GM21619 (cell line): ENCODE measurements at regions not wholly inside any gene's neighbourhood (a gene's known extent, or its start where the extent isn't known, plus 50 kb on each side); places are given as distances from the start of the nearest gene placed in this dataset.

Source experiments
- ATAC-seq: cut with Tn5 transposase; IDR thresholded peaks from one replicate; pipeline ENCODE4 v1.9.1; 2021; ENCODE audit not compliant: unreplicated experiment

DNA sequence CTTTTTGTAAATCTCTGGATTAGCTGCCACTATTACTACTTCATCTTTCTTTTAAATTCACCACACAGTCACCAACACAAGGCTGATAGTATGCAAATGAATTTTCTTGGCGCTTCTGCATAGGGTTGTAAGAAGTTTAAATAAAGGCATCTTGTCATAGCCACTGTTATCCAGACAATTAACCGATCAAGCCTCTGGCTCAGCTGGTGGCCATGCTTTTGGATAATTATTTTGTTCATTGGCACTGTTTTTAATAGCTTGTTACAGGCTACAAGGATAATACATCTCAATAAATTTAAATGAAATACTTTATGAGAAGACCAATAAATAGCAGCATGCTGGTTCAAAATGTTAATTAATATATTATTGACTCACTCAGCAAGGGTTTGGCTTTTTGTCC, 1261.0 kb downstream of the FAM181B start:
- ATAC-seq: no peak

DNA sequence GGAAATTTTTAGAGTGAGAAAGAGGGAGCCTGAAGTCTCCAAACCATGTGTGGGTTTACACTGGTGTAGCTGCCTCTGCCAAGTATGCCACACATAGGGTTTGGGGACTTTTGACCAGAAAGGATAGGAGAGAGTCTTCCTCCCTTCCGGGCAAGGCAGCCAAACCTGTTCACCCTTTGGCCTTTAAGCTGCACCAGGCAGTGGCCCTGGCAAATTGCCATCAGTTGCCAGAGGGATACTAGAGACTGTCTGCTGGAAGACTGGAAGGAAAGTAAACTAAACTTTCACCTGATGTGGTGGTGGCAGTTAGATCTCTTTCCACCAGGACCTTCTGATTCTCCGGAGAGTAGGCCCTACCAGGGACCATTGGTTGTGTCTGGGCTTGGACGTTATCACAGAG, 1263.2 kb downstream of the FAM181B start:
- ATAC-seq: no peak

DNA sequence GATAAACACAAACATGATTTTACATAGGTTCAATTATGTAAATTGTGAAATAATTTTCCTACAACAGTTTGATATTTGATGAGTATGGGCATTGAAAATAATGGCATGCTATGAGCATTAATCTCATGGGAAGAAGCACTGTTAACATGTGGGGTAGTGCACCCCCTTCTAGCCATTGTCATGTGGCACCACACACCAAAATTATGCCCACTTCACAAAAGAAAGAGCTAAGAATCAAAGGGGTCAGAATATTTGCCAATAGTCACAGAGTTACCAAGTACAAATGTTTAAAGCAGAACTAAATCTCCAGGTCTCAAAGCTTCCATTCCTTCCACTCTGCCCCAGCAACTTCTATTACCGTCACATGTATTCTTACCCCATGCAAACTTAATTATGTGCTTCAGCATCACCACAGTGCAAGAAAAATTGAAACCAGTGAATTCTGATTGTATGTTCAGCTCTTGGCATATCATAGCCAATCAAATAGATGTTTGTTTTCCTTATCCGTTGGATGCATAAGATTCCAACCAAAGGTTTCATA, 1273.8 kb downstream of the FAM181B start:
- no peak for ATAC-seq

DNA sequence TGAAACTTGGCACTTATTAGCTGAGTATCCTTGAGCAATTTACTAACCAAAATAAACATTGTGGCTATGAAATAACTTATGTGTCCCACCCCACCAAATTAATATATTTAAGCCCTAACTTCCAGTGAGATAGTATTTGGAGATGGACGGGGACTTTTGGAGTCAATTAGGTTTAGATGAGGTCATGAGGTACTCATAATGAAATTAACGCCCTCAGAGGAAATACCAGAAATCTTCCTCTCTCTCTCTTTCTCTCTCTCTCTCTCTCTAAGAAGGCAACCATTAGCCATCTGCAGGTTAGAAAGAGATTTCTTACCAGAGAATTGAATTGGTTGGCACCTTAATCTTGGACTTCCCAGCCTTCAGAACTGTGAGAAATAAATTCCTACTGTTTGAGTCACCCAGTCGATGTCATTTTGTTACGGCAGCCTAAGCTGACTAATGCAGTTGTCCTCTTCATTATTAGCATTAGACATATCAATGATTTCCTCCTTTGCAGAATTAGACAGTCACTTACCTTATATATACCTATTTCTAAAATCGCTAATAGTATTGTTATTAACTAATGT, 1284.0 kb downstream of the FAM181B start:
- no peak for ATAC-seq

DNA sequence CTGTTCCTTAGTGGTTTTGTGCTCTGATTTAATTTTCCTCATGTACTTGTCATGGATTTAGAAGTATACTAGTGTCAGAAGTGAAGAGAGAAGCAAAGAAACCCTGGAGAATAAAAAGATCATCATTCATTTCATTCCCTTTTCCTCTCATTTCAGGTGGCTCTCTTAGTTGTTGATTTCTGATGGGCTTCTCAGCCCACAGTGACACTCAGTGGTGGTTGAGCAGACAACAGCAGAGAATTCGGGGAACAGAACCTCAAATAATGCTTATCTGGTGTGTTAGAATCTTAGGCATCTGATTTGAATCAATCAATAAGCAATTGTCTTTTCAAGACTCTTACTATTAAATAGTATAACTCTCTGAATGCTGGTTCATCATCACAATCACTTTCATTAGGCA, 1289.4 kb downstream of the FAM181B start:
- ATAC-seq: no peak

DNA sequence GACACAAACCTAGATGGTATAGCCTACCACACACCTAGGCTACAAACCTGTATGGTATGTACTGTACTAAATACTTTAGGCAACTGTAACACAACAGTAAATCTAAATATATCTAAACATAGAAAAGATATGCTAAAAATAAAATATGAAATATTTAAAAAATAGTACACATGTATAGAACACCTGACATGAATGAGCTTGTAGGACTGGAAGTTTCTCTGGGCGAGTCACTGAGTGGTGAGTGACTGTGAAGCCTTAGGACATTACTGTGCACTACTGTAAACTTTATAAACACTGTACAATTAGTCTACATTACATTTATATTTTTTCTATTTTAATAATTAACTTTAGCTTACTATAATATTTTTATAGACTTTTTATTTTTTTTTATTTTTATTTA, 1301.3 kb downstream of the FAM181B start:
- no peak for ATAC-seq

DNA sequence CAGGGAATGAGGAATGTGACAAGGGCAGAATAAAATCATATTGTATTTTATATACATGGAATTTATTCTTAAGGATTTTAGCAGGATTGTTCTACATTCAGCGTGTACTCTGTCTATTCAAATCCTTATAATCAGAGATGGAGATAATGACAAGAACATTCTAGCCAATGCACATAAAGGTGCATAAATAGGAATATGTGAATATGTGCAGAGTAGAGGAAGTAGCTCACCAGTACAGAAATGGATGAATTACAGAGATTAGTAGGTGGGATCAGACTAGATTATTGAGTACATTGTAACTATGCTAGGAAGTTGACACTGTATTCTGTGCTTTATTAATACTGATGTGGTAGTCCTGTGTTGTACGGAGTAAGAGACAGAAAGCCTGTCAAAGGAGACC, 1308.8 kb downstream of the FAM181B start:
- no peak for ATAC-seq

DNA sequence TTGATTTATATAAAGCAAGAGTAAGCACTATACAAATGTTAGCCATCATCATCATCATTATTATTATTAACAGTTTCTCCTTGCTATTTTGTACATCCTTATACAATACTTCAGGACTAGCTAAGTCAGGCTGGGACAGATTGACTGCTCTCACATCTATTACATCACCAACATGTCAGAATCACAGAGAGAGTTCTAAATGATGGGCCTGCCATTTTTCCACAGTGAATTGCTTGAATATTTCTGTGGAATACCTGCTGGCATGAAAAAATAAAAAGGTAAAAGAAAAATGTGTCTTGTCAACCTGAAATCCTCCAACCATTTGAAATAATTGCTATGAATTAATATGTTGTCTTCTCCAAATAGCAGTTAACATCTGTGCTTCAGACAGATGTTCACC, 1311.3 kb downstream of the FAM181B start:
- ATAC-seq: no peak

DNA sequence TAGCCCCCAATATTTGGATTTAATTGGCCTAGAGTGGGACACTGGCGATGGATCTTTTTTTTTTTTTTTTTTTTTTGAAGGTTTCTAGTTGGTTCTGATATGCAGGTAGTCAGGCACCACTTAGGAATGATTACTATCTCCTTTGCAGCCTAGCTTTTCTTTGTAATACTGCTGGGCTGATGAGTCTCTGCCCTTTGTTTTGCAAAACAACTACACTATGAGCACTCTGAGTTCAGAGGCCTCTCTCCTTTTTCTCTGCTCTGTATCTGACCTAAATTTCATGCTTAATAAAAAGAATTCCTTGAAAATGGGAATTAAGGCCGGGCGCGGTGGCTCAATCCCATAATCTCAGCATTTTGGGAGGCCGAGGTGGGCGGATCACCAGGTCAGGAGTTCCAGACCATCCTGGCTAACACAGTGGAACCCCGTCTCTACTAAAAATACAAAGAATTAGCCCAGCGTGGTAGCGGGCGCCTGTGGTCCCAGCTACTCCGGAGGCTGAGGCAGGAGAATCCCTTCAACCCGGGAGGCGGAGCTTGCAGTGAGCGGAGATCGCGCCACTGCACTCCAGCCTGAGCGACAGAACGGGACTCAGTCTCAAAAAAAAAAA, 1312.3 kb downstream of the FAM181B start:
- ATAC-seq: no peak

DNA sequence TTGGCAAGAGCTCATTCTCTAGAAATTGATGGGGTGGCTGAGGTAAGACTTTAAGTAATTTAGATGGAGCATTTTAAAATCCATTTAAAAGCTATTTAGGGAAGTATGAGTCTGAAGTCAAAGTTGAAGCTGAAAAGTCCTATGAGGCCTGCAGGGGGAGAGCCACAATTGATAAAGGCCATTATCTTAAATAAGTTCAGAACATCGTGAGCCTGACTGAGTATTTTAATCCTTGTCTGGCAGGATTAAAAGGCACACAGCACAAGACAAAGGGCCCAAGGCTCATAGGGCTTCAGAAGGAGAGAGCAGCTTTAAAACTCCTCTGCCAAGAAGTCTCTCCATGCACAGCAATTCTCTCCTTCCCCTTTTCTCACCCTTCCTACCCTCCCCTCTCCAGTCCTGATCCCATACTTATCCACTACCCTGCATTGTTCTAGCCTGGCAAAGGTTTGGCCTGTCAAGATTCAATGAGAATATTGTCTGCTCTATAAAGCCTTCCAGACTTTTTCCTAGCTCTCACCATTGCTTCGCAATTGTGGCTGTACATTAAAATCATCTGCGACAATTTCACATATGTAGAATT, 1312.9 kb downstream of the FAM181B start:
- ATAC-seq: no peak

DNA sequence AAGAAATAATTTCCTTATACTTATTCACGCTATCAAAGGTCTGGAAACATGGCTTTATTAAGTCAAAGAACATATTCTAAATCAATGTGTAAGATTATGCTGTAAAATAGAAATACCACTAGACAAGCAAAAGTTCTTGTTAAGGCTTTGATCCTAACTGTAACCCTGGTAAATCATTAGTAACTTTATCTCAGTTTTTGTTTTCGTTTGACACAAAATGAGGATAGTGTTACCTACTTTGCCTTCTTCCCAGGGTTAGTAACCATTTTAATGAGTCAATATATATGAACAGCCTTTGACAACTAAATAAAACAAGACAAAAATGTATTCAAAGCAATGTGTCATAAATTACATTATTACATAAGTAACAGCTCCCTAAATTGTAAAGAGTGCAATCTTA, 1336.3 kb downstream of the FAM181B start:
- no peak for ATAC-seq

DNA sequence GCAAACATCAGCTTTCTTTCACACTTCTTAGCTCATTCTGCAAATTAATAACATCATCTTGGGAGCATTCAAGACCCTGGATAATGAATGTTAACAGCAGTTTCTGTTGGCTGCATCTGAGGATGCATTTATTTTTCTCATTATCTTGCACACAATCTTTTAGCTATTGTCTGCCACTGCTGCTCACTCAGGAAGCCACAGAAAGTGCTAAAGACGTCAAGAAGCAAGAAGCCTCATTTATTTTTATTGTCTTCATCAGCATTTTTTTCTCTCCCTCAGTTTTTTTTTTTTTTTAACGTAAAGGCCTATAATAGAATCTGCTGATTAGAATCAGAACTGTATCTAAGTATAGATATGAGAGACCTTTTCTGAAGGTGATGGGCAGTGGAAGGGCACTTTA, 1339.4 kb downstream of the FAM181B start:
- ATAC-seq: no peak

DNA sequence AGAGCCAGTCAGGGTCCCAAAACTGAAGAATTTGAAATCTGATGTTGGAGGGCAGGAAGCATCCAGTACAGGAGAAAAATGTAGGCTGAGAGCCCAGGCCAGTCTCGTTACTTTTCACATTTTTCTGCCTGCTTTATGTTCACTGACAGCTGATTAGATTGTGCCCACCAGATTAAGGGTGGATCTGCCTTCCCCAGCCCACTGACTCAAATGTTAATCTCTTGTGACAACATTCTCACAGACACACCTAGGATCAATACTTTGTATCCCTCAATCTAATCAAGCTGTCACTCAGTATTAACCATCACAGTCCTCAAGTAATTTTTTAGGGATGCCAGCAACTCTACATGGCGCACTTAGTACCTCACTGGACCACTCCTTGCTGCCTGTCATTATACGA, 1345.3 kb downstream of the FAM181B start:
- ATAC-seq: no peak

DNA sequence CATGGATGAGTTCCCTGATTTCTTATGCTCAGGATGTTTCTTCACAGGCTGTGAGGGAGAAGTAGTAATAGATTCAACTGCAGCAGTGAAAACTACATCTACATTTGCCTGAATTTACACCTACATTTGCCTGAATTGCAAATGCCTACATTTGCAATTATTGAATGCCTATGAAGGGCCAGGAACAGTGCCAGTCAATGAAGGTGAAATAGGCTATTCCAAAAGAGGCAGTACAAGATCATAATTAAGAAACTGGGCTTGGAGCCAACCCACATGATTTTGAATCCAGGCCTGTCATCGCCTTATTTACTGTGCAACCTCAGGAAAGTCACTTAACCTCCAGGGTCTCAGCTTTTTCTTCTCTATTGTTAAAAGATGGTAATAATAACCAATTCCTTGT, 1353.3 kb downstream of the FAM181B start:
- no peak for ATAC-seq

DNA sequence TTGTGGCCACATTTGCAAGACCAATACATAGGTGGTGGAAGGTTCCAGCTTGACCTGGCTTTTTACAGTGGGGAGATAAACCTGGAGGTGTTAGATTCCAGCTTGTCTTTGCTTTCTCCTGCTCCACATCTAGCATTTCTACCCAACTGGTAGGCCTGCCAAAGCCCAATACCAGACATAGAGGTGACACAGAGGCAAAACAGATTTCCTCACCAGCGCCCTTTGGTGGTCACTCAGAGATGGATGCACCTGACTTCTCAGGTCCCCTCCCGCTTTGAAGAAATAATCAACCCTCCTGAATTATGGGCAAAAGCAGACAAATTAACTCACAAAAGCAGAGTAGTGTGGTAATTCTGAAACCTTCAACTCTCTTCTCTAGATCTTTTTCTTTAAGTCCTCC, 1356.2 kb downstream of the FAM181B start:
- no peak for ATAC-seq

DNA sequence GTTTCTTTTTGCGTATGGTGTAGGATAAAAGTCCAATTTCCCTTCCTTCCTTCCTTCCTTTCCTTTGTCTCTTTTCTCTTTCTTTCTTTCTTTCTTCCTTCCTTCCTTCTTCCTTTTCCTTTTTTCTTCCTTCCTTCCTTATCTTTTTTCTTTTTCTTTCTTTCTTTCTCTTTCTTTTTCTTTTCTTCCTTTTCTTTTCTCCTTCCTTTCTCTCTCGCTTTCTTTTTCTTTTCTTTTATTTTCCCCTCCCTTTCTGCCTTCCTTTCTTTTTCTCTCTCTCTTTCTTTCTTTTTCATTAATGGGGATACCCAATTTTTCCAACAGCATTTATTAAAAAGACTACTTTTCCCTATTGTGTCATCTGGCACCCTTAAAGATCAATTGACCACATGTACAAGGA, 1359.7 kb downstream of the FAM181B start:
- no peak for ATAC-seq

DNA sequence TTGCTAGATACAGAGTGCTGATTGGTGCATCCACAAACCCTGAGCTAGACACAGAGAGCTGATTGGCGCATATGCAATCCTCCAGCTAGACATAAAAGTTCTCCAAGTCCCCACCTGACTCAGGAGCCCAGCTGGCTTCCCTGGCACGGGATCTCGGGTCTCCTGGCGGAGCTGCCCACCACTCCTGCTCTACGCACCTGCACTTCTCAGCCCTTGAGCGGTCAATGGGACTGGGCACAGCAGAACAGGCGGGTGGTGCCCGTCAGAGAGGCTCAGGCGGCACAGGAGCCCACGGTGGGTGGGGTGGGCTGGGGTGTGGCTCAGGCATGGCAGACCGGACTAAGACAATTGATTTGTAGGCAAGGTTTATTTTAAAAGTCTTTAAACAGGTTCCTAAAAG, 1365.5 kb downstream of the FAM181B start:
- no peak for ATAC-seq

DNA sequence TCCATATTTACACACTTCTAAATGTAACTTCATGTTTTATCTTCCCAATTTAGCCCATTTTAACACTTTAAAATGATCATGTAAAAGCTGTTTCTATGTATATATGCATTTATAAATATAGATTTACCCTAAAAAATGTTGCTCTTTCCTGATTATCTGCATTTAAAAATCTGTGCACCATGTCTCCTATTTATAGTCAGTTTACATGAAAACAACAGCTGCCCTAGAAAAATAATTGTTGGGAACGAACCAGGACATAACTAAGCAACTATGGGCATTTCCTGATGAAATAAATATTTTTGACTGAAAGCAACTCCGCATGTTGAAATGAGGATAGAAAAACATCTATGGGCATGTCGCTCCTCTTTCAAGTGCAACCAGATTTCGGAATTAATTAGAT, 1368.2 kb downstream of the FAM181B start:
- ATAC-seq: no peak

DNA sequence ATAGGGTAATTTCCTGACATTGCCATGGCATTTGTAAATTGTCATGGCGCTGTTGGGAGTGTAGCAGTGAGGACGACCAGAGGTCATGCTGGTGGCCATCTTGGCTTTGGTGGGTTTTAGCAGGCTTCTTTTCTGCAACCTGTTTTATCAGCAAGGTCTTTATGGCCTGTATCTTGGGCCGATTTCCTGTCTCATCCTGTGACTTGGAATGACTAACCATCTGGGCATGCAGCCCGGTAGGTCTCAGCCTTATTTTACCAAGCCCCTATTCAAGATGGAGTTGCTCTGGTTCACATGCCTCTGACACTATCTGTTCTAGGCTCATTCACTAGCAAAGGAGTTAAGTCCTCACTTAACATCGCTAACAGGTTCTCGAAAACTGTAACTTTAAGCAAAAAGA, 1374.2 kb downstream of the FAM181B start:
- no peak for ATAC-seq

DNA sequence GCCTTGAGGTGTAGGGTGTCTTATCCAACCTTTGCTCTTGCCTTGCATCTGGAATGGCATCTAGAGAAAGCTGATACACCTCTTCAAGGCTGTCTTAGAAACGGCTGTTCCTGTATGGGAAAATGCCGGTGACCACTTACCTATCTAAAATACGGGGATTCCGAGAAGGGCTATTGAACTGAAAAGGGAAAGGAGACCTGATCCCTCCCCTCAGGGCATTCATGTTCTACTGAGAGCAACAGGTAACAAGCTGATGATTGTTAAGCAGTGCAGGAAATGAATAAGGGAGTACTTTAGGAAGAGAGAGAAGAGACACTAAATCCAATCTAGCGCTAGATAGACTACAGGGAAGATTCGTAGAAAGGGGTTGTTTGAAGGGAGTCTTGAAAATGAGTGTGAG, 1388.1 kb downstream of the FAM181B start:
- ATAC-seq: no peak

DNA sequence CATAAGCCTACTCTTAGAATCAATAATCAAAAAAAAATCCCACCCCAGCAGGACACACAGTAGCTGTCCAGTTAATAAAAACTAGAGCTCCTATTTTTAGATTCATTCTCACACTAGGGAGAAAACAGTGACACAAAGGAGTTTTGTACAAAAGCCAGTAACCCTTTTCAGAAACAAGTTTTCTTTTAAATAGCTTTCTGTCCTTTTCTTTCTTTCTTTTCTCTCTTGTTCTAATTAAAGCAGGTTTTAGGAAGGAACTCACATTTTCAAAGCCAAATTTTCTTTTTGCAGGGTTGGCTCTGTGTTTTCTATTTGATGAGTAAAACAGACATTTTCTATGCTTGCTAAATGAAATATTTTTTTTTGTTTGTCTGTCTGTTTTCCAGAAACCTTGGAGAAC, 1390.7 kb downstream of the FAM181B start:
- no peak for ATAC-seq

DNA sequence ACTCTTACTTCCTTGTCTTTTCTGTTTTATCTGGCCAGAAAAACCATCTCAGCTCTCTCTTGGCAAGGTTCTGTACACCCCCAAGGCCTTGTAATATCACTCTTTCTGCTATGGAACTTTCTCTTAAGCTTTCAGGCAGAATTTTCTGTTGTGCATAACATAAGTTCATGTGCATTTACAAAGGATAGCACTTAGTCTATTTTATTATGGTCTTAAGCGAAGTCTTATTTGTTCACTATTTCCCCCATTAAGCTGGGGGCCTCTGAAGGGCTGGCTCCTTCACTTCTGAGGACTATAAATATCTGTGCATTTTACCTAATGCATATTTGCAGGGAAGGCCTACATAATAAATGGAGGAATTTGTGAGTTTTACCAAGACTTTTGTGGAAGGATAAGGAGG, 1393.4 kb downstream of the FAM181B start:
- ATAC-seq: no peak

DNA sequence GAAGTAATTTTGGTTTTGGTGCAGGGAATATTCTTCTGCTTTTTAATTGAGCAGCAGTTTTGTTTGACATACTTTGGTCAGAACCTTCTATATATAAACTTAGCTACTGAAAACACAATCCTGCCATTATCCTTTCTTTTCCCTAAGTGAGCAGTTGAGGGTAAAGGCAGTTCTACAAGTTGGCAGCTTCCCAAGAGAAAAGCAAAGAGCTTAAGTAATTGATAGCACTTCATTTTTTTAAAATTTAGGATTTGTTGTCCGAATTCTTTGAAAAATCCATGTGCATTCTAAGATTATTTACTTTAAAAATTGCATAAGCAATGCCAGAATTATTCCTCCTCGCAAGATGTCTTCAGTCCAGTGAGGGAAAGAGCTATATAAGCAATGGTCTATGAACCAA, 1394.1 kb downstream of the FAM181B start:
- no peak for ATAC-seq
